Nucleus accumbens (tissue), 56 donors: ENCODE measurements at regions not wholly inside any gene's neighbourhood (a gene's known extent, or its start where the extent isn't known, plus 50 kb on each side); places are given as distances from the start of the nearest gene placed in this dataset.
A peak's percentile ranks its signal among the peaks of the same experiment; 100 is the strongest.
"Not testable (repeated sequence)": the region's sequence is repeated elsewhere in the genome, so short reads cannot be mapped to it uniquely, and the experiment has no call there.

Experiments
- DNase-seq, 56 donors: peaks; one replicate each; lab custom pipeline; 2025; lab: John Stamatoyannopoulos, UW

DNA sequence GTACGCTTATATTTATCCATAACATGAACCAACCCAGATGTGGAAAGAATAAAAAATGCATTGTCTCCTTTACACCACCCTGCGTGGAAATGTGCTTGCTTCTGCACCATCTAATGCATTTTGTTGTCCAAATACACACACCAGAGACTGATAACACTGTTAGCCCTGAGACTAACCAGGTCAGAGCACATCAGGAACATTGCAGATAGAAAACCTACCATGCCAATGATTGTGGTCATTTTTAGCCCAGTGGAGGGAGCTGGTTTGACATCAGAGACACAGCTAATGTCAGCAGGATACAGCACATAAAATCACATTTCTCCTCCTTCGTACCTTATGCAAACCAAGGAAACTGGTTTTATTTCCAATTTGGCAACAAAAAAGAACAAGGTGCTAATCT, 528.7 kb downstream of the DOK5 start:
- no peak for DNase-seq

DNA sequence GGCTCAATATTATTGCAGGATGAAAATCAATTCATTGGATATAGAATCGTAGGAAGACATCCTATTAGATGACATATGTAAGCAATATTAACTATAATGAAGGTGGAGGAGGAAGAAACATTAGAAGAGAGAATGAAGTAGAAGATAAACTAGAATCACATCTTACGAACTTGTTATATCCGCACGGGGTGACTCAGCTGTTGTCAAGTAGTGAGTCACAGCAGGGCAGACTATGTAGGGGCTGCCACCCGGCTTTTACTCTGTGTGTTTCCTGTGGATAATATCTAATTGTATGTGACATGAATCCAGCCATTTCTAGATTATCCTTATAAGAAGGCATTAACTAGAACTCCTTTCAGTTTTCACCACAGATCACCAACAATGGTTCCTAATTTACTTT, 520.2 kb downstream of the DOK5 start:
- DNase-seq: no peak

DNA sequence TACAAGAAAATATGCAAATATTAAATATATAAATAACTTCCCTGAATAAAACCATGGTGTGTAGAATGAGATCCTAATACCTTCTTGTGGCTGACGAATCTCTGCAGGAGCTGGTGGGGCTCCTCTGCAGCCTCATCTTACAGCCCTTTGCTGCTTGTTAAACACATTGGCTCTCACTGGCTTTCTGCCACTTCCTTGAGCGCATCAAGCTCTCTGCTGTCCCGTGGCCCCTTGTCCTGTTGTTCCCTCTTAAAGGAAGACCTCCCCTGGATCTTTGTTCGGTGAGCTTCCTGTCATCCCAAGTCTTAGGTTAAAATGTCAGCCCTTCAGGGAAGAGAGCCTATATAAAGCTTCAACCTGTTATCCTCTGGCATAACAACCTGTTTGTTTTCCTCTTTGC, 519.6 kb downstream of the DOK5 start:
- DNase-seq: no peak

DNA sequence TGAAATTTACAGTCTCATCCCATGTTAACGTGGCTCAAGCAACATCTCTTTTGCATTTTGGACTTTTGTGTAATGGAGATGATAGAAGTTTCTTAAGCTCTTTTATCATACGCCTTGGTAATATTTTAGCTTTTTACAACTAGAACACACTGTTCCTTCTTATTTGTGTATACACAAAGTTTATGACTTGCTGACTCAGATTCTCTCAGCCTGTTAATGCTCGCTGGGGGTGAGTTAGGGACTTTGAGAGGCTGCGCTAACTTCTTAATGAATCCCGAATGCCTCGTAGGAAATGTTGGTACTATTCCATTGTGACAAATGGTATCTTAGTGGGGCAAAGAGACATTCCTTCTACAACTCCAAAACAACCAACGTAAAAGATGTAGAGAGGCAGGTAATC, 509.7 kb downstream of the DOK5 start:
- no peak for DNase-seq

DNA sequence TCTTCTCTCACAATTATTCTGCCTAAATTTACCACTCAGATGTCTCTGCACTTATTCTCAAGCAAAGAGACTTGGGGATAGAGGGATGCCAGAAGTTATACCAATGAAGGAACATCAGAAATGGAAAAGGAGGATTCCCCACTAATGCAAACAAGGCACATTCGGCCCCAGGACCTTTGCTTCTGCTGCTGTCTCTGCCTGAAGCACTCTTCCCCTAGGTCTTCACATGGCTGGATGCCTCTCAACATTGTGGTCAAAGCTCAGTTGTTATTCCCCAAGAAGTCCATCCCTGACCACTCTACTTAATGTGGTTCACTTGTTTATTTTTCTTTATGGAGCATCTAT, 508.7 kb downstream of the DOK5 start:
- DNase-seq: no peak

DNA sequence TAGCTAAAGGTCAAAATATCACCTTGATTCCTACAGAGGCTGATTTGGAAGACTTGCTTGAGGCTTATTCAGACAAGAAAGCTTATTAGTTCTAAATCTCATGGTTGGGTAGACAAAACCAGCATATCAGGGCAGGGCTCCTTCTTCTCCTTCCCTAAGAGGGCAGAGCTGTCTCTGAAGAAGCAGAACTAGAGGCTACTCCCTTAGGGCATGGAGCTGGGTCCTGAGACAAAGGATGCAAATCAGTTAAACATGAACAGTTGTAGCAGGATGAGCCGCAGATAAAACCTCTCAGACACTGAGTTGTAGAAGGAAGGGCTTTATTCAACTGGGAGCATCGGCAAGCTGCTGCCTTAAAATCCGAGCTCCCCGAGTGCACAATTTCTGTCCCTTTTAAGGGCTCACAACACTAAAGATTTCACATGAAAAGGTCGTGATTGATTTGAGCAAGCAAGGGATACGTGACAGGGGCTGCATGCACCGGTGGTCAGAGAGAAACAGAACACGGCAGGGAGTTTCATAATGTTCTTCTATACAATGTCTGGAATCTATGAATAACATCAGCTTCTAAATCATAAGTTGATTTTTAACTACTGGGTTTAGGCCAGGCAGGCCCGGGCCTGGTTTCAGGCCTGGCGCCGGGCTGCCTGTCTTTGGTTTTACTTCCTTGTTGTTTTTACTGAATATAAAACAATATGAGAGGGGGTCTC, 508.2 kb downstream of the DOK5 start:
- not testable (repeated sequence) for DNase-seq

DNA sequence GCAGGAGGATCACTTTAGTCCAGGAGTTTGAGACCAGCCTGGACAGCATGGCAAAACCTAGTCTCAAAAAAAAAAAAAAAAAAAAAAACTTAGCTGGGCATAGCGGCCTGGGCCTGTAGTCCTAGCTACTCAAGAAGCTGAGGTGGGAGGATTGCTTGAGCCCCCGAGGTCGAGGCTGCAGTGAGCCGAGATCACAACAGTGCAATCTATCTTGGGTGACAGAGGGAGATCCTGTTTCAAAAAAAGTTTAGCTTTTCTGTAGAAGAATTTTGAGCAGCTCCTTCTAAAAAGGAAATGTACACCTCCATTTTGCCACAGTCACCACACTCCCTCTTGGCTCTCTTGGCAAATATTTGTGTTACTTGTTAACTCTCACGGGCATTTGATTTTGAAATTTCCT, 505.8 kb downstream of the DOK5 start:
- DNase-seq: no peak

DNA sequence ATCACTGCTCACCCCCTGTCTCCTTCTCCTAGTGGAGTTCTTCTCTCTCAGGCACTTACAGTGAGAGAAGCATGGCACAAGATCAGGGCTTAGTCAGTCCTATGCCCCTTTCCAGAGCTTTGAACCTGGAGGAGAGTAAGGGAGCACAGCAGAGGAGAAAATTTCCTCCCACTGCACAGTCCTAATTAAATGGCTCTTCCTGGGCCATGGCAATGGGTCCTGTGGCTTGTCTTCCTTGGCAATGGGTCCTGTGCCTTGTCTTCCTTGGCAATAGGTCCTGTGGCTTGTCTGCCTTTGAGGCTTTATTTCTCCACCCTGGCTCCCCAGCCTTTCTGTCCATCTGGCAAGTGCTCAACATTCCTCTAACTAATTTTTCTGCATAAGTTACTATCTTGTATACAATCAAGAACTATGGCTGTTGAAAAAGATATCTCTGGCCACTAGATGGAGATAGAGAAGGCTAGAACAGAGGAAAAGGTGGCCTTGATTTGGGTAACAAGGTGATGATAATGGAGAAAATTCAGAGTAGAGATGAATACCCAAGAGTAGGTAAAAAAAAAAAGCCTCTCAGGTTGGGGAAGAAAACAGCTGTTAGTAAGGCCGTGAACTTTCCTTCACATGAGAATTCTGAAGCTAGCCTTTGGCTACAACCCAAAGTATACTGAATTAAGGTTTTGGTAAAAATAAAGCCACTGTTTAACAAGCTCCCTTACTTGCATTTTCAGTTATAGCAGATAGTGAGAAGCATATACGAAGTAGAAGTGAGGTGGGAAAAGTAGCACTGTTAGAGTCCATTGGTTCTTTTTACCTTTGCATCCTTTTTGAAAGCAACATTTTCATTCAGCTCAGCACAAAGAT, 504.9 kb downstream of the DOK5 start:
- no peak for DNase-seq

DNA sequence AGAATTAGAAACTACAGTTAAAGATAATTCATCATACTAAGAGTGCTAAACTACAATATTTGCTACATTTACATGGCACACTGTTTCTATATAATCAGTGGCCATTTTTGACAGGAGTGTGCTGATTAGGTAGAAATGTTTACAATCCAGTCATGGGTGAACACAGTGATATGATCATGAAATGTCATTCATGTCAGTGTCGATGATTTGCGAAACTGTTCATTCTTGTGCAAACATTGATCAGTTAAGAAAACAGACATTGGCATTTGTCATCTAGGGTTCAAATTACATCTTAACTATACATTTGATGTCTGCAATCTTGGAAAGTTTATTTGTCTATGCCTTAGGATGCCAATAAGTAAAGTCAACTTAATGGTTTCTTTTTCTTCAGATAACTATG, 474.9 kb downstream of the DOK5 start:
- no peak for DNase-seq

DNA sequence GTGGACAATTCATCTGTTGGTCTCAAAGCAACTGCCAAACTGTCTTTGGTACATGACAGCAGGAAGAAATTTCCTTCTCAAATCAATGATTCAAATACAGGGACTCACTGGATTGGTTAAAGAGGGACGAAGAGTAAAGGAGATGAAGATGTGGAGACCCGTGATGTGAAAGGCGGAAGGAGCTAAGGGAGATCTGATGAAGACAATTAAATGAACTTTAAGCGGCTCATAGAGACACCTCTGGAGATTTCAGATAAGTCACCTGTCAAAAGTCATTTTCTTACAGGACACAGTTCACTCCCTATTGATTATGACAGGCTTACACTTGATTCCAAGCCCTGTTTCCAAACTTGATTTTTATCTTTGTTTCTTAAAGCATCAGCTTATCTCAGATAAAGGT, 466.3 kb downstream of the DOK5 start:
- no peak for DNase-seq

DNA sequence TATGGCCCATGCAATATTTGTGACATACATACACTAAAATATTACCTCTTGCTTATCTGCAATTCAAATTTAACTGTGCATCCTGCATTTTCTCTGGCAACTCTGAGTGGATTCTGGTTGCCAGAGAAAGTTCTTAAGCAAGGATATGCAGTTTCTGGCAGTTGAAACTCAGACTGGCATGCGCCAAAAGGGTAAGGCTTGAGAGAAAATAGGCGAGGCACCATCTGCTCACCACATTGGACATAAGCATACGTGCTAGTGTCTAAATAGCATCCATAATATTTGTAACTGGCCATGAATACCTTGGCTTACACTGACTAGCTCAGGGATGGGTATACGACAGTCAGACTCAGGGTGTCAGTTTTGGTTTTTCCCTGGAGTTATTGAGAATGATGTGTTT, 465.1 kb downstream of the DOK5 start:
- DNase-seq: no peak

DNA sequence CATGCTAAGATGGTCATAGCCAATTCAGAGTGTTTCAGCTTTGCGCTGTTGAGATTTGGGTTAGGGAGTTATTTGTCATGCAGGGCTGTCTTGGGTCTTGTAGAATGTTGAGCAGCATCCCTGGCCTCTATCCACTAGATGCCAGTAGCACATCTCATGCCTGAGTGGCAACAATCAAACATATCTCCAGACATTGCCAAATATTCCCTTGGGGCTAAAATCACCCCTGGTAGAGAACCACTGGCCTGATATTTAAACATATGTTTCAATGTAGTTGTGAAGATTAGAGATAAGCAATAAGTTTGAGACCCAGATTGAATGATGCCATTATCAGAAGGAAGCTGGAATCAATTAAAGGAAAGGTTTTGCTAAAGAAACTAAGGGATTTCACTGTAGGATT, 463.3 kb downstream of the DOK5 start:
- DNase-seq: no peak

DNA sequence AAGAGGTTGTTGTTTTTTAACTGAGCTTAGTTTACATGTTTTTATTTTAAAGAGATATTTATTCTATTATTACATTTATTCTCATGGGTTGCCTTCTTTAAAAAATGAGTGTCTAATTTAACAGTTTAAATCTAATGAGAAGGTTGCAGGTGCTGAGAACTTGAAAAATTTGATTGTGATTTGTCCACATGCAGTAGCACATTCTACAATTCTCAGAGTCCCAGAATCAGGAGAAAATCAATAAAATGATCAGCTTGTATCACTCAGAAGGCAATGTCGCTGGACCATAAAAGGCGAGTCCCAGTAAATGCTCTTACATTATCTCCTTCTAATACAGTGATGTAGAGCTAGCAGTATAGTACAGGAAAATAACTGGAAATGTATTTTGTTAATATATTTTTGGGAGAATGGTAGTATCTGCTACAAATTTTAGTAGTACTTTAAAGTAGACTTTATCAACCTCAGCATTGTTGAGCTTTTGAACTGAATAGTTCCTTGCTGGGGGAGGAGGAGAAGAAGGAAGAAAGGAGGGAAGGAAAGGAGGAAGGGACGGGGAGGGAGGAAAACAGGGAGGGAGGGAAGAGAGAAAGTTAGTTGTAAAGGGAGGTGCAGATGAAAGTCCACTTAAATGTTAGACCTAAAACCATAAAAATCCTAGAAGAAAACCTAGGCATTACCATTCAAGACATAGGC, 458.0 kb downstream of the DOK5 start:
- no peak for DNase-seq

DNA sequence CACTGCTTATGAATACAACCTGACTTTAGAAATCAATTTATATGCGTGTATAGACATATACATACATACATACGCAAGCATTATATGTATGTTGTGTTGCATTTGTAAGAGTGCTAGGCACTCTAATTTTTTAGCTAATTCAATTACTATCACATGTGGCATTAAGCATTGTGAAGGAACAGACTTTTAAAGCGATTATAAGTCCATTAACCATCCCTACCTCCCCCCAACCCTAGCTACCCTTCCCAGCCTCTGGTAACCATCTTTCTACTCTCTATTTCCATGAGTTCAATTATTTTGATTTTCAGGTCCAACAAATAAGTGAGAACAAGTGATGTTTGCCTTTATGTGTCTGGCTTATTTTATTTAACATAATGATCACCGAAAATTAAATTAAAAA, 453.8 kb downstream of the DOK5 start:
- DNase-seq: no peak

DNA sequence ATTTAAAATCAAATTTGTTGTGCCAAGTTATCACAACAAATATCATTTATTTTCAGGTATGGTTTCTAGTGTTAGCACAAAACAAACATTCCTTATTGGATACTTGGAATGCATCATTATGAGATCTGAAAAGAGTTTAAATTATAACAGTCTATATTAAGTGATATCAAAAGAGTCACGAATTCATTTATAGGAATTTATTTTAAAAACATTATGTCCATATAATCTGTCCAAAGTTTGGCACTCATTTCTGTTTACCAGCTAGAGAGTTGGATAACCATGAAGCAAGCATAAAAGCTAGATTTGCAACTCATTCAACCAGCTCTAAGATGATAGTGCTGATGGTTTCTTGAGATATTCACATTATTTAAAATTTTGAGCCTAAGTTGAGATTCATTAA, 453.2 kb downstream of the DOK5 start:
- DNase-seq: no peak

DNA sequence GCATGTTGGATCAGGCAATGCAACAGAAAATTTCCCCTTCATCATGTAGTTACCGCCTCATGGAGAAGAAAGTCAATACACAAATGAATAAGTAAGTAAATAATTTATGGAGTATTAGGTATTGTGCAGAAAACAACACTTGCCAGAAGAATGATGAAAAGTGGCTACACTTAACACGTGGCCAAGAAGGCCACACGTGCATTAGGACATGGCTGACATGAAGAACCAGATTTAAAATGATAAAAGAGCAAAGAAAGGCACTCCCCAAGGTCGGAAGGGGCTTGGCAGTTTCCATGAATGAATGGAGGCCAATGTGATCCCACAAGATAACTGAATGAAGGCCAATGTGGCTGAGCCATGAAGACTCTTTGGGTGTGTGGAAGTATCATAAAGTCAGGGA, 447.2 kb downstream of the DOK5 start:
- no peak for DNase-seq

DNA sequence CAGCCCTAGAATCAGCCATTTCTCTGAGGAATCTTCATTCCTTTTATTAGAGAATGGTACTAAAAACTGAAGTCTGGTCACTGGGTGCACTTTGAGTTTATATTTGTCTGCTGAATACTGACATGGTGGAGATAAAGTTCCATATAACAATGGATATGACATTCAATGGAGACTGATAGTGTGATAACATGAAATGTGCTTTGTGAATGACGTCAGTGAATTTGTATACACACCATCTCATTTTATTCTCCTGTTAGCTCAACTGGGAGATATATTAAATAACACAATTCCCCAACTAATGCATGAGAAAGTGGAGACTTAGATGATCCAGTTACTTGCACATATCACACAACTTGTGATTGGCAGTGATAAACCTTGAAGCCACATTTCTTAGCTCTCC, 446.7 kb downstream of the DOK5 start:
- no peak for DNase-seq

DNA sequence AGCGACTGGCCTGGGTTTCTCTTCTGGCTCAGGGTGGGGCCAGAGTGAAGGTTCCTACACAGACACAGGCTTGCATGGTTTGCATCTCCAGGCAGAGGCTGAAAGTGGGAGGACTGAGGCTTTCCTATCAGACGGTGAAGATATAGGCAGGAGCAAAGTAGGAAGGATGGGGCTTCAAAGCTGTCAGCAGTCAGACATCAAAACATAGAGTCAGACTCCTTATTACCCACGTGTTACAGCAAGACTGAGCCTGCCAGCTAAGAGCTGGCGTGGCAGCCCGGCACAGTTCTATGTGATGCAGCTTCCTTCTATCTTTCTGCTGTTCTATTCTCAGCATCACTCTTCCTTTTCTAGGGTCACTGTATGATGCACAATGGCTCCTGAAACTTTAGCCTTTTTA, 445.1 kb downstream of the DOK5 start:
- DNase-seq: peak in 12 of 56 donors; percentile 0 to 48 (median 25)

DNA sequence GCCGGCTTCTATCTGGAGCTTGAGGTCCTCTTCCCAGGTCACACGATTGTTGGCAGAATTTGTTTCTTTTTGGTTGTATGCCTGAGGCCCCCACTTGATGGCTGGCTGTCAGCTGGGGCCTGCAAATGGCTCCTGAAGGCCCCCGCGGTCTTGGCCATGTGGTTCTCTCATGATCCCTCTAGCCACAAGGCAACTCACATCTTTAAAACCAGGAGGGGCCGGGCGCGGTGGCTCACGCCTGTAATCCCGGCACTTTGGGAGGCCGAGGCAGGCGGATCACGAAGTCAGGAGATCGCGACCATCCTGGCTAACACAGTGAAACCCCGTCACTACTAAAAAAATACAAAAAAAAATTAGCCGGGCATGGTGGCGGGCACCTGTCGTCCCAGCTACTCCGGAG, 443.6 kb downstream of the DOK5 start:
- not testable (repeated sequence) for DNase-seq

DNA sequence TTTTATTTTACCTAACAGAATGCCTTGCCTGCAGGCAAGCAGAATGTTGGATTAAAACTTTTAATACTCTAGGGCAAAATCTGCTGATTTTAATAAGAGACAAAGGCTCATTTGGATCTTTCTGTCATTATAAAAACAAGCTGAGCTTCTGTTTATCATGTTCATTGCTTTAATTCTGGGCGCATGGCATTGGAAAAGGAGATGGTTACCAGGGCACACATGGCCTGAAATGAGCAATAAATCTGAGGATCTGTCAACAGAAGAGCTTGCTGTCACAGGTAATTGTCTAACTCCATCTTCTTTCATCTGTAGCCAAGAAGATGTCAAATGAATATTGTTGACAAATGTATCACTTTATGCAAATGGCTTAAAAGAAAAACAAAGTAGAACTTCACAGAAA, 439.6 kb downstream of the DOK5 start:
- no peak for DNase-seq

DNA sequence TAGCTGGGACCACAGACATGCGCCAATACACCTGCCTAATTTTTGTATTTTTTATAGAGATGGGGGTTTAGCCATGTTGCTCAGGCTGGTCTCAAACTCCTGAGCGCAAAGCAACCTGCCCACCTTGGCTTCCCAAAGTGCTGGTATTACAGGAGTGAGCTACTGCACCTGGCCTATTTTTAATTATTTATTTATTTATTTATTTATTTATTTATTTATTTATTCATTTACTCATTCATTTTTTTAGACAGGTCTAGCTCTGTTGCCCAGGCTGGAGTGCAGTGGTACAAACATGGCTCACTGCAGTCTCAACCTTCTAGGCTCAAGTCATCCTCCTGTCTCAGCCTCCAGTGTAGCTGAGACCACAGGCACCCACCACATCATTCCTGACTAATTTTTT, 434.3 kb downstream of the DOK5 start:
- DNase-seq: no peak

DNA sequence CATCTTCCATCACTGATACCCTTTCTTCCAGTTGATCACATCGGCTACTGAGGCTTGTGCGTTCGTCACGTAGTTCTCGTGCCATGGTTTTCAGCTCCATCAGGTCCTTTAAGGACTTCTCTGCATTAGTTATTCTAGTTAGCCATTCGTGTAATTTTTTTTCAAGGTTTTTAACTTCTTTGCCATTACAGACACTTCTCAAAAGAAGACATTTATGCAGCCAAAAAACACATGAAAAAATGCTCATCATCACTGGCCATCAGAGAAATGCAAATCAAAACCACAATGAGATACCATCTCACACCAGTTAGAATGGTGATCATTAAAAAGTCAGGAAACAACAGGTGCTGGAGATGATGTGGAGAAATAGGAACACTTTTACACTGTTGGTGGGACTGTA, 430.7 kb downstream of the DOK5 start:
- not testable (repeated sequence) for DNase-seq
